ENCODE measurements at regions not wholly inside any gene's neighbourhood (a gene's known extent, or its start where the extent isn't known, plus 50 kb on each side); places are given as distances from the start of the nearest gene placed in this dataset.

DNA sequence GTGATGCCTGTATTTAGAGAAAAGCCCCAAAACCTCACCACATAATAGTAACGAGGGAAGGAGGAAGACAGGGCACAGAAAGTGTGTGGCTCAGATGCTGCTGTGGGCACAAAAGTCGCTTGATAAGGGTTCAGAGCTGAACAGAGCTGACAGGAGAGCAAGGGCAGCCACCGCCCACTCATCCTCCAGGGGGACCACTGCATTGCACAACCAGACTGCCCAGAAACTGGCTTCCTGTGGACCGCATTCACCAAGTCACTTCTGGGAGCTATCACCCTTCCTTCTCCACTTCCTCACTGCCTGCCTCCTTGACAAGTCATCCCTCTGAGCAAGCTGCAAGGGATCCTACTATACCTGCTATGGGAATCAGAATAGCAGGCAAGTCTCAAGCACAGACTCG is 512.4 kb upstream of the CDH11 start:
- Histone ChIP-seq H3K9me3 (no peaks in the 10 kb centered on the region), H3K36me3 (no peaks in the 10 kb centered on the region), H3K4me1 (no peaks in the 10 kb centered on the region), H3K27ac (no peak overlapping the region), H3K27me3 (no peaks in the 10 kb centered on the region), H3K4me3 (no peak overlapping the region)
- 61 to 75% (median 65%) methylated on average over 5 of the region's 5 CpGs for WGBS, 5 donors
- TF ChIP-seq, protein P1, sequence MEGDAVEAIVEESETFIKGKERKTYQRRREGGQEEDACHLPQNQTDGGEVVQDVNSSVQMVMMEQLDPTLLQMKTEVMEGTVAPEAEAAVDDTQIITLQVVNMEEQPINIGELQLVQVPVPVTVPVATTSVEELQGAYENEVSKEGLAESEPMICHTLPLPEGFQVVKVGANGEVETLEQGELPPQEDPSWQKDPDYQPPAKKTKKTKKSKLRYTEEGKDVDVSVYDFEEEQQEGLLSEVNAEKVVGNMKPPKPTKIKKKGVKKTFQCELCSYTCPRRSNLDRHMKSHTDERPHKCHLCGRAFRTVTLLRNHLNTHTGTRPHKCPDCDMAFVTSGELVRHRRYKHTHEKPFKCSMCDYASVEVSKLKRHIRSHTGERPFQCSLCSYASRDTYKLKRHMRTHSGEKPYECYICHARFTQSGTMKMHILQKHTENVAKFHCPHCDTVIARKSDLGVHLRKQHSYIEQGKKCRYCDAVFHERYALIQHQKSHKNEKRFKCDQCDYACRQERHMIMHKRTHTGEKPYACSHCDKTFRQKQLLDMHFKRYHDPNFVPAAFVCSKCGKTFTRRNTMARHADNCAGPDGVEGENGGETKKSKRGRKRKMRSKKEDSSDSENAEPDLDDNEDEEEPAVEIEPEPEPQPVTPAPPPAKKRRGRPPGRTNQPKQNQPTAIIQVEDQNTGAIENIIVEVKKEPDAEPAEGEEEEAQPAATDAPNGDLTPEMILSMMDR (IDR thresholded peaks at IDR 0.05): no peak
- TF ChIP-seq EP300 (IDR thresholded peaks at IDR 0.05) (no peak), POLR2A (IDR thresholded peaks at IDR 0.05) (no peak), POLR2AphosphoS5 (IDR thresholded peaks at IDR 0.05) (no peak)
- intact Hi-C loops (cut with DNase I; ENCODE audit: low total_unique reads): no loop called here
- DNase-seq: no peak

DNA sequence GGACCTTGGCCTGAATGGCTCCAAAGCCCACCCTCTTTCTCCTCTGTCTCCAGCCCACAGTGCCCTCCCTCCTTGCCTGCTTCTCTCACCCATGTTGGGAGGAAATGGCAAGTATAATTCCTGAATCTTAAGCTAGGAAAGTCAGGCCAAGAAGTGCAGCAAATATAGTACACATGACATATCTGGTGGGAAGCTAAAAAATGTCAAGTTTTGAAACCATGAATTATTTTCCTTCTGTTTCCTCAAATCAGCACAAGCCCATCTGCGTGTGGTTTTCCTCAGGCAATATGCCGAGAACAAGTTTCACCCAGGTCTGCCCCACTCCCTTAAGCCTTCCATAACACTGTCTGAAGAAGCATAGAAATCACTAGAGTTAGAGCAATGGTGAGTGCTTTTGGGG is 502.8 kb upstream of the CDH11 start:
- 56 to 81% (median 74%) methylated on average over 2 of the region's 2 CpGs for WGBS, 5 donors
- TF ChIP-seq EP300 (IDR thresholded peaks at IDR 0.05) (no peak), POLR2A (IDR thresholded peaks at IDR 0.05) (no peak), POLR2AphosphoS5 (IDR thresholded peaks at IDR 0.05) (no peak)
- TF ChIP-seq, protein P1 (IDR thresholded peaks at IDR 0.05): no peak
- Histone ChIP-seq H3K36me3 (no peaks in the 10 kb centered on the region), H3K27me3 (no peaks in the 10 kb centered on the region), H3K4me3 (no peak overlapping the region), H3K9me3 (no peaks in the 10 kb centered on the region), H3K27ac (no peak overlapping the region), H3K4me1 (no peaks in the 10 kb centered on the region)
- DNase-seq: no peak
- intact Hi-C loops (cut with DNase I; ENCODE audit: low total_unique reads): no loop called here

DNA sequence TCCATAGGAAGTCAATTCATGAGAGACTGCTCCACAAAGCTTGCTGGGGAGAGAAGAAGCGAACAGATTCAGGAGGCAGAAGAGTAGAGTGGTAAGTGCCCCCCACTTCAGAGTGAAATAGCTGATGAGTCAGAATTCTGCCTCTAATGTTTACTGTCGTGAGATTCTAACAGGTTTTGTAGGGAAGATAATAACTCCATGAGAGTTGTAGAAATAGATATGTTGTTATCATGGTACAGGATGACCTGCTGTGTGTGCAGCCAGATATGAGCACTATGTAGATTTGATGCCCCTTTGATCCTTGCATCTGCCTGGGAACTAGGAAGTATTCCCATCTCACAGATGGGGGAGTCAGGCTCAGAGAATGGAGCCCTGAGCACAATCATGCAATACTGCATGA is 502.4 kb upstream of the CDH11 start:
- H3K27ac ChIP-seq: no peak overlapping the region
- intact Hi-C loops (cut with DNase I; ENCODE audit: low total_unique reads): no loop called here
- TF ChIP-seq POLR2AphosphoS5 (IDR thresholded peaks at IDR 0.05): no peak
- H3K36me3 ChIP-seq: no peaks in the 10 kb centered on the region
- DNase-seq: no peak
- no peaks in the 10 kb centered on the region for H3K9me3 ChIP-seq
- H3K4me1 ChIP-seq: no peaks in the 10 kb centered on the region
- no peak overlapping the region for H3K4me3 ChIP-seq
- H3K27me3 ChIP-seq: no peaks in the 10 kb centered on the region
- 68 to 79% (median 77%) methylated on average over 2 of the region's 2 CpGs for WGBS, 5 donors

DNA sequence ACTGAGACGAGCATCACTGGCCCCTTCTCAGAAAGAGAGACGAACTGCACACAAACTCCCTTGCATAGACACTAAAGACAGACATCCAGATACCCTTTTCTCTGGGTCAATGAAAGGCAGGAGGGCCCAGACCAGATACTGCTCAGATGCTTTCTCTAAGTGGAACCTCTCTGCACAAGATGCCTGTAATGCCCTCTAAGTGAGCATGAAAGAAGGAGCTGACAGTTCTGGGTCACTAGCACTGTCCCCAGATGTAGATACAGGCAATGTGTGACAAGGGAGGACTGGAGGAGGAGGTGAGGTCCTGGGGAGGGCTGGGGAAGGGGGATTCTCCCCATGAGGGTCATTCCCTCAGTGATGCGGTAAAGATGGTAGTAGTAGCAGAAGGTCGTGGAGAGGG is 501.0 kb upstream of the CDH11 start:
- DNase-seq: no peak
- Histone ChIP-seq H3K4me3 (no peak overlapping the region), H3K27me3 (no peaks in the 10 kb centered on the region), H3K36me3 (no peaks in the 10 kb centered on the region), H3K4me1 (no peaks in the 10 kb centered on the region), H3K27ac (no peak overlapping the region), H3K9me3 (no peaks in the 10 kb centered on the region)
- intact Hi-C loops (cut with DNase I; ENCODE audit: low total_unique reads): no loop called here
- WGBS, 5 donors: 79 to 90% (median 82%) methylated on average over 4 of the region's 4 CpGs
- TF ChIP-seq, protein P1 (IDR thresholded peaks at IDR 0.05): no peak
- TF ChIP-seq EP300 (IDR thresholded peaks at IDR 0.05): no peak
- no peak for TF ChIP-seq POLR2A (IDR thresholded peaks at IDR 0.05)
- no peak for TF ChIP-seq POLR2AphosphoS5 (IDR thresholded peaks at IDR 0.05)

DNA sequence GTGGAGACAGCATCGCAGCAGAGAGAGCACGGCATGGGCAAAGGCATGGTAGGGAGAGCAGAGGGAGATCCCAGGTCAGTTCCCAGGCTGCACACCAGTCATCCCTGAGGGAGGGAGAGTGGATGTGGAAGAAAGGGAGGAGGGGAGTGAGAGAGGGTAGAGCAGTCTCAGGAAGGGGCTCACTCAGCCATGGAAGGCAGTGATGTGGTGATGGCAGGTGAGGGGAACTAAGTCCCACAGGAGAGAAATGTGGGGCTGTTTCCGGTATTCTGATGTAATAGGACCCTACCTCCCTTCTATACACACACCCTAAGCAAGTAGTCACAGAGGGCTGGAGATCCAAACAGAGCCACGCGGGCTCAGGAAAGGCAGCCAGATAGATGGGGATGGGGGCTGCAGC is 500.3 kb upstream of the CDH11 start:
- WGBS, 5 donors: 81 to 88% (median 85%) methylated on average over 5 of the region's 5 CpGs
- H3K9me3 ChIP-seq: no peaks in the 10 kb centered on the region

More for the DNA sequence above, 500.3 kb upstream of the CDH11 start:
- H3K4me3 ChIP-seq: no peak overlapping the region
- no peaks in the 10 kb centered on the region for H3K36me3 ChIP-seq
- H3K27me3 ChIP-seq: no peaks in the 10 kb centered on the region
- H3K4me1 ChIP-seq: no peaks in the 10 kb centered on the region
- TF ChIP-seq, protein P1 (IDR thresholded peaks at IDR 0.05): no peak
- TF ChIP-seq POLR2A (IDR thresholded peaks at IDR 0.05) (no peak), EP300 (IDR thresholded peaks at IDR 0.05) (no peak), POLR2AphosphoS5 (IDR thresholded peaks at IDR 0.05) (no peak)
- DNase-seq: no peak
- intact Hi-C loops (cut with DNase I; ENCODE audit: low total_unique reads): no loop called here
- no peak overlapping the region for H3K27ac ChIP-seq
